Sigmoid colon (tissue), 4 donors: ENCODE measurements at regions not wholly inside any gene's neighbourhood (a gene's known extent, or its start where the extent isn't known, plus 50 kb on each side); places are given as distances from the start of the nearest gene placed in this dataset.

Experiments used
- CTCF ChIP-seq, 4 experiments: fragments of 450-650 bp in 3 of 4; fragments of 200-600 bp in 1 of 4; IDR thresholded peaks; one replicate each; pipeline ENCODE4 v1.5.1; 2016 to 2019; ENCODE audit warnings: antibody characterized with exemption in 4 of 4, mild to moderate bottlenecking in 3 of 4, moderate library complexity in 2 of 4
- EP300 ChIP-seq, 4 donors: sonication (generic); formaldehyde crosslinking; IDR thresholded peaks; one replicate each; pipeline ENCODE4 v1.6.1; 2017; ENCODE audit warnings: antibody characterized with exemption in 4 of 4
- POLR2A ChIP-seq, 2 donors: fragments of 450-650 bp; IDR thresholded peaks; one replicate each; pipeline ENCODE4 v1.6.1; 2016; ENCODE audit warnings: antibody characterized with exemption in 2 of 2, mild to moderate bottlenecking in 2 of 2, moderate library complexity in 2 of 2
- POLR2AphosphoS5 ChIP-seq, 4 donors: sonication (generic); formaldehyde crosslinking; IDR thresholded peaks; one replicate each; pipeline ENCODE4 v1.6.1; 2017; ENCODE audit warnings: antibody characterized with exemption in 4 of 4

- TF ChIP-seq CTCF (IDR thresholded peaks at IDR 0.05) = no peak
- TF ChIP-seq EP300 (IDR thresholded peaks at IDR 0.05) = no peak
- TF ChIP-seq POLR2AphosphoS5 (IDR thresholded peaks at IDR 0.05) = no peak
- no peak for TF ChIP-seq POLR2A (IDR thresholded peaks at IDR 0.05)
Measured at GRCh38 chr20:19897891-19898290, 119.3 kb upstream of the NAA20 start.
